GM18517 (cell line): ENCODE measurements at regions not wholly inside any gene's neighbourhood (a gene's known extent, or its start where the extent isn't known, plus 50 kb on each side); places are given as distances from the start of the nearest gene placed in this dataset.
"Not testable (repeated sequence)": the region's sequence is repeated elsewhere in the genome, so short reads cannot be mapped to it uniquely, and the experiment has no call there.

ENCODE experiments used
- ATAC-seq: cut with Tn5 transposase; IDR thresholded peaks from one replicate; pipeline ENCODE4 v1.9.1; 2021; ENCODE audit warnings: mild to moderate bottlenecking, moderate library complexity; ENCODE audit not compliant: unreplicated experiment

GRCh38 chr5:93235761-93236160 is 345.3 kb downstream of the NR2F1-AS1 start:
- ATAC-seq = no peak

DNA sequence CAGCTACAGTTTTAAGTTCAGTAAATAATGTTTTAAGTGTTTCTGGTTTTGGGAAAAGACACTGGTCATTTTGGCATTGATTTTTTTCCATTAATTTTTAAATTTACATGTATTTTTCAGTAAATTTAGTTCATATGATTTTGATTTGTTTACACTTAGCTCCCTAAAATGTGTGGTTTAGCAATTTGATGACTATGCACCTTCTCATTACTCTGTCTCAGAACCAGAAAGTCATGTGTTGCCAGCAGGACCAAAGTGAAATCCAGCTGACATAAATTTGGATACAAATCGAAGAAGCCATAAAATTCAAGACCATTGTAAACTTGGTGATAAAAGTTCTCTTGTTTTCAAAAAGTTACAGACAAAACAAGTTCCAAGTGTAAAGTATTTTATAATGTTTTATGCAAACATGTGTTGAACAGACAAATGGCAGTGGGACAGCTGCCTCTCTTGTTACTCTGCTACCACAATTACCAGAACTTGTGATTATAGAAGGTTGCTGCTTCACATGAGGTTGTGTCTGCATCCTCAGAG is 354.8 kb downstream of the NR2F1-AS1 start:
- ATAC-seq = no peak

- ATAC-seq = no peak
Measured at GRCh38 chr5:93225748-93226147, 355.3 kb downstream of the NR2F1-AS1 start.

GRCh38 chr5:93224624-93225023 is 356.4 kb downstream of the NR2F1-AS1 start:
- ATAC-seq = no peak

DNA sequence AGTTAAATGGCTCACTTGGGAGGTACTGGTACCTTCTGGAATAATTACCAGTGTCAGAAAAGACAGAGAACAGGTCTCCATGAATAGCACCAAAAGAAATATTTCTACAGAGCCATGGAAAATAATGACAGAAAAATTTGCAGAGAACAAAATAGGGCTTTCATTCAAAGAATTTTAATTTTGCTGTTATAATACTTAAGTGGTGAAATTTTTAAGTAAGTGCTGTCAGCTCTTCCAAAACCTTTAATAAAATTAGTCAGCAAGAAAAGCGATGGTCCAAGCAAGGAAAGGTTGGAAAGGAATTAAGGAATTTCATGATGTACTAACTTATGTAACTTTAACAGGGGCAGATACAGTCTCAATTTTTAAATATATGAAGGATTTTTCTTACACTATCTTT is 359.2 kb downstream of the NR2F1-AS1 start:
- ATAC-seq = no peak

GRCh38 chr5:93220431-93220830 is 360.6 kb downstream of the NR2F1-AS1 start:
- ATAC-seq = no peak

DNA sequence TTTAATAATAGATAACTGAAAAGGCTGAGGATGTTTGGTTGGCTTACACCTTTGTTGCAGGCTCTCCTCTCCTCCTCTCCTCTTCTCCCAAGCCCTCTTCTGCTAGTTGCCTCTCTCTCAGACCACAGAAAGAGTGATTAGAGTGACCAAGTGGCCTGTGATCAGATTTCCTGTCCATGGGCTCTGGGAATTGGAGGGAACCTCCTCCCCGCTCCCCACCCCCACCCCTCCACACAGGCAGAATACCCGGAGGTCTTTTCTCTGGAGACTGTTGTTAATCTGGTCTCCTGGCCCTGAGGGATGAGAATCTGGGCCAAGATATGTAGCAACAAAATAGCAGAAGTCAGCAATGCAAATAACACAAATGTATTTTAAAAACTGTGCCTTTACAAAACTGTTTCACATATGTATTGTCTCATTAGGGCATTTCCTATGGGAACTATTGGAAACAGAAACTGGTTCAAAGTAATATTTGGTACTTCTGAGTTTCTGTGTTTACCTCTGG is 361.3 kb downstream of the NR2F1-AS1 start:
- no peak for ATAC-seq

DNA sequence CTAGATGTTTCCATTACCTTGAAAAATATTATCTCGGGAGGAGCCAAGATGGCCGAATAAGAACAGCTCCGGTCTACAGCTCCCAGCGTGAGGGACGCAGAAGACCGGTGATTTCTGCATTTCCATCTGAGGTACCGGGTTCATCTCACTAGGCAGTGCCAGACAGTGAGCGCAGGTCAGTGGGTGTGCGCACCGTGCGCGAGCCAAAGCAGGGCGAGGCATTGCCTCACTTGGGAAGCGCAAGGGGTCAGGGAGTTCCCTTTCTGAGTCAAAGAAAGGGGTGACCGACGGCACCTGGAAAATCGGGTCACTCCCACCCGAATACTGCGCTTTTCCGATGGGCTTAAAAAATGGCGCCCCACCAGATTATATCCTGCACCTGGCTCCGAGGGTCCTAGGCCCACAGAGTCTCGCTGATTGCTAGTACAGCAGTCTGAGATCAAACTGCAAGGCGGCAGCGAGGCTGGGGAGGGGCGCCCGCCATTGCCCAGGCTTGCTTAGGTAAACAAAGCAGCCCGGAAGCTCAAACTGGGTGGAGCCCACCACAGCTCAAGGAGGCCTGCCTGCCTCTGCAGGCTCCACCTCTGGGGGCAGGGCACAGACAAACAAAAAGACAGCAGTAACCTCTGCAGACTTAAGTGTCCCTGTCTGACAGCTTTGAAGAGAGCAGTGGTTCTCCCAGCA is 367.8 kb downstream of the NR2F1-AS1 start:
- not testable (repeated sequence) for ATAC-seq

- ATAC-seq = no peak
Measured at GRCh38 chr5:93209476-93209875, 371.5 kb downstream of the NR2F1-AS1 start.

GRCh38 chr5:93208141-93208751 is 372.8 kb downstream of the NR2F1-AS1 start:
- ATAC-seq = no peak

DNA sequence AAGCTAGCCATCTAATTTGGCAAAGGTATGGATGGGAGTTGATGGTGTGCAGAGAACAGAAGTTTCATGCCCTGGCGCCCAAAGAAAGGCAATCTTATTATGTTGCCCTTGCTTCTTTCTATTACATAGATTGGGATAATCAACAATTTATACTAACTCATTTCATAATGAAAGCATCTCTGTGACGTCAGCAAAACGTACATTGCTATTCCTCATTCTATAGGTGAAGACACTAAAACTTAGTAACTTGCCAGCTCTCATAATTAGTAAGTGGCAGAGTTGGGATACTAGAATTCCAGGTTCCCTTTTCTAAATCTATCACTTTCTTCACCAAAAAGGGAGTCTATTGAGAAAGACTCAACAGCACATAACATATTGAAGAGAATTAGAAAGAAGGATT is 374.8 kb downstream of the NR2F1-AS1 start:
- no peak for ATAC-seq

GRCh38 chr5:93201061-93201460 is 380.0 kb downstream of the NR2F1-AS1 start:
- ATAC-seq = no peak

DNA sequence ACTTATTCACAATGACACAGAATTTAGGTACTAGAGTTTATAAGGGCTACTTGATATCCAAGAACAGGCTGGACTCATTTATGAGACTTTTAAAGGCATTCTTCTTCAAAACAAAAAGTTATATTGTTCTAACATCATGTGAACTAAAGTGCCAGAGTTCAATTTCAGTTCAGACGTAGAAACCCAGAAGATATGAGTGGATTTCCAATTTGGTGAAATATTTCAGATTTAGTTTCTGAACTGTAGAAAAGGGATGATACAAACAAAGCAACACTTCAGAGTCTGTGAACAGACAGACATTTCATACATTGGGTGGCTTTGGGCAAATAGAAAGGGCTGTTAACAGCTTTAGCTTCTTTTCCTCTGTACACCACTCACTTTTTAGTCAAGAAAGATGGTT is 384.0 kb downstream of the NR2F1-AS1 start:
- ATAC-seq = no peak

DNA sequence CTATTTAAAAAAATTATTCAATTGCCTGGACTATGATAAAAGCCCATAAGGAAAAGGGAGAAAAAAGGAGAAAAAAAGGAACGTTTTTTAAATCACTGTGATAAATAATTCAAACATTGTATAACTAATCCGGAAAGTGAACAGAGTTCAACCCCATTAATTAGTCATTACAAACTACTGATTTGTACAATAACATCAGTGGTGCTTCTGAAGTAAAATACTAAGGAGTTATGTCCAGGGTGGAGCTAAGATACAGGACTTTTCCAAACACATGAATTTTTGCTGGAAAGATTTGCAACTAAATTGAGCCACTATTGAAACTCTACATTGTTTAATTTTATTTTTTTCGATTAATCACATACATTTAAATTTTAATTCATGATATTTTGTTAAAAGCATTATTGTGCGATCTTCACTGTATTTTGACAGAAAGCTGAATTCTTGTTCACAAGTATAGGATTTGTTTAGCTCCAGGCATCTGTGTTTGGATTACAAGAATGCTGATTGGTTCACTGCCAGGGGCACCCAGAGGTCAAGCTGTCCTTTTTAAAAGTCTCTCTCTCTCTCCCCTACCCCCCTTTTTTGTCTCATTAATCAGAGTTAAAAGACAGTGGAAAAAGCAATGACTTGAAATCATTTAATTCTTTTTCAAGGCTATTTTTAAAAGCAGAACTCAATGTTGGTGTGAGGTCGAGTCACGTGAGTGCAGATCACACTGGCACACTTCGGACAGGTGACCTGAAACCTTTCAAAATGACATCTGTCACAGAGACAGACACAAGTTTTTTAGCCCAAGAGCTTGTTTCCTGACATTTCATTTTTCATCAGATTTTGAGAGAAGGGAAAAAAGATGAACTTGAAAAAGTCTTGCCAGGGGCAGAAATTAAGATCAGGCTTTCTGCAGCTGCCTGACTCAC is 387.3 kb downstream of the NR2F1-AS1 start:
- ATAC-seq = no peak

GRCh38 chr5:93192683-93193082 is 388.3 kb downstream of the NR2F1-AS1 start:
- ATAC-seq = no peak

GRCh38 chr5:93192087-93192486 is 388.9 kb downstream of the NR2F1-AS1 start:
- no peak for ATAC-seq

- ATAC-seq = no peak
Measured at GRCh38 chr5:93191035-93191817, 389.8 kb downstream of the NR2F1-AS1 start.

DNA sequence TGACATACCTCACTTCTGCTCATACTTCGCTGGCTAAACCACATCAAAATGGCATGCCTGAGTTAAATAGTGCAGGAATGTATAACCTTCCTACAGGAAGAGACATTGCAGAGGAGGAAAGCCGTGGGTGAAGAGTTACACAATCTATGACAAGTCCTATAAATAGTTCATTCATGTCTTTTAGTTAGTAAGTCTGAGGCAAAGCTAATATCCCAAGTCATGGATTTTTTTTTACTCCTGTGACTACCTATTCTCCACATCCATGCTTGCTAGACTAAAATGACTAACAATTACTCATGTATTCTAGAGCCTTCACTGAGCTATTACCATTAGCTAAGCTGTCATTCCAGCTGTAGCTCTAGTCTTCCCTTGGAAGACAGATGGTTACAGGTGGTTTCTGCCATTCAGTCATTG is 391.3 kb downstream of the NR2F1-AS1 start:
- ATAC-seq = no peak

DNA sequence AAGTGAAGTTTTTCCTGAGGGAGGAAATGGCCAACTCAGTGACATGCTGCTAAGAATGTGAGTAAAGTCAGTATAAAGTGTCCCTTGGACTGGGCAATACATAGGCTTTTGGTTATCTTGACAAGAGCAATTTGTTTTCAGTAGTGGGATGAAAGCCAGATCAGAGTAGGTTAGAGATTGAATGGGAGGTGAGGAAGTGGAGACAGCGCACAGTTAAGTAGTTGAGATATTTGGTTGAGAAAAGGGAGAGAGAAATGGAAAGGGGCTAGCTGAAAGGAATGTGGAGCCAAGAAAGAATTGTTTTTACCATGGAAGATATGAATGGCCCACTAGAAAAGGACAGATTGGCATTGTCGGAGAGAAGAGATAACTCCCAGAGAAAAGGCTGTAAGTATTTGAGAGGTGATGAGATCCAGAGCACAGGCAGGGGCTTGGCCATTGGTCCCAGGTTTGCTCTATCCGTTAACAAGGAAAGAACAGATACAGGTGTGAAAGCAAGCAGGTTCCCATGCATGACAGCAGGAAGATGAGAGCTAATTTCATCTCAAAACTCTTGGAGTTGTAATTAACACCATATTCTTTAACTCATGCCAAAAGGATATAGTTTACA is 392.0 kb downstream of the NR2F1-AS1 start:
- no peak for ATAC-seq

DNA sequence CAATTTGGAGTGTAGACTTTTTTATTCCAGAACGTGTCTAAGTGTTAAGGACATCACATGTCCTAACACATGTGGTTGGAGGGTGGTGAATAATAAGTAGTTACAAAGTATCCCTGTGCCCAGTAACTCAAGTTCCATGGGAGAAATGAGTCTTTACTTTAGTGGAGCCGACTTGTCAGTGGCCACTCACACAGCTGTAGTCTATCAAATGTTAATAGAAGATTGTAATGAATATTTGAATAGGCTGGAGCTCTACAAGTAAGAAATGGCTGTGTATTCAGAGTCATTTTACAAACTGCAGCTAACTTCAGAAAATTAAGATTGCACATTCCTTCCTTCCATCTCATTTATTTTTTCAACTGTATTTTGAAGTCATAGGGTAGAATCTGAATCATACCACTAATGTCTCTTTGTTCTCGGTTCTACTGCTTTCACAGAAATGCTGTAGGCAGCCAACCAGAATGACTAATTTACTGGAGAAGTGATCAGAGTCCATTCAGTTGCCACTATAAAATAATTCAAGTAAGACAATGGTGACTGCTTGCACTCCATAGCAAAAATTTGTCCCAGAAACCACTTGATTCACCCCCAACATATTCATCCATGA is 394.8 kb downstream of the NR2F1-AS1 start:
- no peak for ATAC-seq
